ENCODE measurements at regions not wholly inside any gene's neighbourhood (a gene's known extent, or its start where the extent isn't known, plus 50 kb on each side); places are given as distances from the start of the nearest gene placed in this dataset.

- DNase-seq = no peak
- intact Hi-C loops (cut with micrococcal nuclease) = no loop called here
- H4K20me1 ChIP-seq (ENCODE audit: insufficient read depth, low read length) = no peaks in the 10 kb centered on the region
- no peak for TF ChIP-seq CTCF (IDR thresholded peaks at IDR 0.05)
- 86% methylated on average over 2 of the region's 3 CpGs for WGBS (ENCODE audit: insufficient coverage)
- H3K27me3 ChIP-seq (ENCODE audit: control insufficient read depth in 2 of 2, insufficient read depth in 2 of 2, low read length in 2 of 2) = no peaks in the 10 kb centered on the region
- H3K36me3 ChIP-seq (replicated peaks in 1 of 2; ENCODE audit: control insufficient read depth in 1 of 2, insufficient read depth in 2 of 2, low read length in 2 of 2) = no peaks in the 10 kb centered on the region
- H3K9ac ChIP-seq (ENCODE audit: insufficient read depth, low read length, poor library complexity, severe bottlenecking) = no peak overlapping the region
- Mint-ChIP-seq H3K4me3 (no peak overlapping the region), H3K27ac (no peak overlapping the region), H3K4me1 (no peaks in the 10 kb centered on the region), H3K9me3 (peaks cover 0 to 6% (median 0%) of the 10 kb centered on the region in 7 donors), H3K27me3 (ENCODE audit: low read depth in 3 of 3) (peaks cover 4 to 9% (median 6%) of the 10 kb centered on the region in 3 donors), H3K36me3 (no peaks in the 10 kb centered on the region)
- H3K9me3 ChIP-seq (replicated peaks in 1 of 2; ENCODE audit: control insufficient read depth in 1 of 2, insufficient read depth in 1 of 2, low read length in 2 of 2) = no peaks in the 10 kb centered on the region
- H3K4me2 ChIP-seq (replicated peaks; ENCODE audit: extremely low read depth, low read length, poor library complexity, severe bottlenecking) = no peak overlapping the region
- no peak overlapping the region for H3K27ac ChIP-seq (ENCODE audit: low read depth in 1 of 2, low read length in 2 of 2)
- no peaks in the 10 kb centered on the region for H3K4me1 ChIP-seq (ENCODE audit: control insufficient read depth in 1 of 2, insufficient read depth in 2 of 2, low read length in 2 of 2)
- no peak overlapping the region for H3K4me3 ChIP-seq (replicated peaks in 1 of 3; ENCODE audit: low read depth in 2 of 3, low read length in 3 of 3)
- H3K79me2 ChIP-seq (ENCODE audit: insufficient read depth, low read length) = no peaks in the 10 kb centered on the region
- no peak overlapping the region for H2AFZ ChIP-seq (ENCODE audit: insufficient read depth, low read depth, low read length, poor library complexity, severe bottlenecking)
These were observed 177.7 kb downstream of the DLL1 start for GRCh38 chr6:170113141-170113540.

GRCh38 chr6:170112583-170112860, 178.4 kb downstream of the DLL1 start:
- H3K4me3 Mint-ChIP-seq = no peak overlapping the region
- no peaks in the 10 kb centered on the region for H3K9me3 ChIP-seq (replicated peaks in 1 of 2; ENCODE audit: control insufficient read depth in 1 of 2, insufficient read depth in 1 of 2, low read length in 2 of 2)
- H3K36me3 Mint-ChIP-seq = no peaks in the 10 kb centered on the region
- no peaks in the 10 kb centered on the region for H4K20me1 ChIP-seq (ENCODE audit: insufficient read depth, low read length)
- no peaks in the 10 kb centered on the region for H3K4me1 Mint-ChIP-seq
- H3K4me2 ChIP-seq (replicated peaks; ENCODE audit: extremely low read depth, low read length, poor library complexity, severe bottlenecking) = no peak overlapping the region
- H3K27ac Mint-ChIP-seq = no peak overlapping the region
- H3K27me3 Mint-ChIP-seq (ENCODE audit: low read depth in 3 of 3) = peaks cover 6 to 12% (median 6%) of the 10 kb centered on the region in 3 donors
- TF ChIP-seq CTCF (IDR thresholded peaks at IDR 0.05) = no peak
- H3K36me3 ChIP-seq (replicated peaks in 1 of 2; ENCODE audit: control insufficient read depth in 1 of 2, insufficient read depth in 2 of 2, low read length in 2 of 2) = no peaks in the 10 kb centered on the region
- H2AFZ ChIP-seq (ENCODE audit: insufficient read depth, low read depth, low read length, poor library complexity, severe bottlenecking) = no peak overlapping the region
- intact Hi-C loops (cut with micrococcal nuclease) = no loop called here
- H3K4me3 ChIP-seq (replicated peaks in 1 of 3; ENCODE audit: low read depth in 2 of 3, low read length in 3 of 3) = no peak overlapping the region
- H3K27me3 ChIP-seq (ENCODE audit: control insufficient read depth in 2 of 2, insufficient read depth in 2 of 2, low read length in 2 of 2) = no peaks in the 10 kb centered on the region
- H3K79me2 ChIP-seq (ENCODE audit: insufficient read depth, low read length) = no peaks in the 10 kb centered on the region
- H3K27ac ChIP-seq (ENCODE audit: low read depth in 1 of 2, low read length in 2 of 2) = no peak overlapping the region
- H3K4me1 ChIP-seq (ENCODE audit: control insufficient read depth in 1 of 2, insufficient read depth in 2 of 2, low read length in 2 of 2) = no peaks in the 10 kb centered on the region
- H3K9ac ChIP-seq (ENCODE audit: insufficient read depth, low read length, poor library complexity, severe bottlenecking) = no peak overlapping the region
- peaks cover 0 to 4% (median 0%) of the 10 kb centered on the region in 7 donors for H3K9me3 Mint-ChIP-seq
- WGBS (ENCODE audit: insufficient coverage) = 87% methylated on average over 3 of the region's 4 CpGs
- no peak for DNase-seq

All from CD14-positive monocyte (primary cell).